ENCODE measurements at regions not wholly inside any gene's neighbourhood (a gene's known extent, or its start where the extent isn't known, plus 50 kb on each side); places are given as distances from the start of the nearest gene placed in this dataset.

- H3K27ac ChIP-seq (ENCODE audit: low read depth, low read length) = no peak overlapping the region
- H3K4me1 ChIP-seq (ENCODE audit: insufficient read depth, low read length) = peaks cover 43% of the 10 kb centered on the region
- no peak overlapping the region for H3K4me3 ChIP-seq (ENCODE audit: low read depth in 1 of 2, low read length in 2 of 2)
- H3K27me3 ChIP-seq (ENCODE audit: control insufficient read depth in 1 of 2, insufficient read depth in 2 of 2, low read length in 2 of 2) = peaks cover 0 to 10% of the 10 kb centered on the region in 2 donors
- no peaks in the 10 kb centered on the region for H3K9me3 ChIP-seq (ENCODE audit: low read length)
- H3K36me3 ChIP-seq (ENCODE audit: insufficient read depth, low read length) = no peaks in the 10 kb centered on the region
- H3K9ac ChIP-seq (ENCODE audit: low read length) = no peak overlapping the region
Observed at GRCh38 chr14:100675699-100676684, 50.7 kb upstream of the DLK1 start.

All from muscle layer of colon (tissue), 2 donors.